A673 (cell line): ENCODE measurements at regions not wholly inside any gene's neighbourhood (a gene's known extent, or its start where the extent isn't known, plus 50 kb on each side); places are given as distances from the start of the nearest gene placed in this dataset.

Experiments used
- CTCF ChIP-seq: fragments of 300-800, 200-600 bp; sonication (generic); conservative IDR thresholded peaks from 2 replicates; pipeline ENCODE4 v1.5.1; 2017; ENCODE audit warnings: low read depth, mild to moderate bottlenecking, antibody characterized with exemption, low read length, moderate library complexity, mixed read lengths
- EZH2 ChIP-seq: fragments of 200-600 bp; sonication (generic); IDR thresholded peaks from 2 replicates; pipeline ENCODE4 v1.6.1; 2017; ENCODE audit warnings: borderline replicate concordance, low read depth, mild to moderate bottlenecking, mixed read lengths, antibody characterized with exemption, low read length; ENCODE audit not compliant: poor library complexity, severe bottlenecking

GRCh38 chr5:2615917-2616316, 135.6 kb downstream of the IRX2 start:
- TF ChIP-seq EZH2 (no peak), CTCF (no peak)
